ENCODE measurements at regions not wholly inside any gene's neighbourhood (a gene's known extent, or its start where the extent isn't known, plus 50 kb on each side); places are given as distances from the start of the nearest gene placed in this dataset.

DNA sequence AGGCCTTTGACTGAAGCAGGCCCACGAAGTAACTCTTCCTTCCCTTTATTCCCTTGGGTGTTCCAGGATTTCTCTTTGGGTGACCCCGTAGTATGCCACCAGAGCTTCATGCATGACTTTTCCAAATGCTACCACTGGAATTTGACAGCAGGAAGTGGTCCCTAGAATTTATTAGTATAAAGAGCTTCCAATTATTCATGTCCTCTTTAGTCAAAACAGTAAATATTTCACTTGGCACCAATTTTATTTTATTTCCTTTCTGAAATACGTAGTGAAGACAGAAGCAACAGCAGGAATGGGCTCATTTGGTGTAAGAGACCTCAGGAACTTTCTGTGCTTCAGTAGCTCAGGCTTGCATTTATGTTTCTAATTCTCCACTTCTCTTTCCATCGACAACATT, 151.3 kb downstream of the LCA5 start (continued):
- TF ChIP-seq, protein P1, sequence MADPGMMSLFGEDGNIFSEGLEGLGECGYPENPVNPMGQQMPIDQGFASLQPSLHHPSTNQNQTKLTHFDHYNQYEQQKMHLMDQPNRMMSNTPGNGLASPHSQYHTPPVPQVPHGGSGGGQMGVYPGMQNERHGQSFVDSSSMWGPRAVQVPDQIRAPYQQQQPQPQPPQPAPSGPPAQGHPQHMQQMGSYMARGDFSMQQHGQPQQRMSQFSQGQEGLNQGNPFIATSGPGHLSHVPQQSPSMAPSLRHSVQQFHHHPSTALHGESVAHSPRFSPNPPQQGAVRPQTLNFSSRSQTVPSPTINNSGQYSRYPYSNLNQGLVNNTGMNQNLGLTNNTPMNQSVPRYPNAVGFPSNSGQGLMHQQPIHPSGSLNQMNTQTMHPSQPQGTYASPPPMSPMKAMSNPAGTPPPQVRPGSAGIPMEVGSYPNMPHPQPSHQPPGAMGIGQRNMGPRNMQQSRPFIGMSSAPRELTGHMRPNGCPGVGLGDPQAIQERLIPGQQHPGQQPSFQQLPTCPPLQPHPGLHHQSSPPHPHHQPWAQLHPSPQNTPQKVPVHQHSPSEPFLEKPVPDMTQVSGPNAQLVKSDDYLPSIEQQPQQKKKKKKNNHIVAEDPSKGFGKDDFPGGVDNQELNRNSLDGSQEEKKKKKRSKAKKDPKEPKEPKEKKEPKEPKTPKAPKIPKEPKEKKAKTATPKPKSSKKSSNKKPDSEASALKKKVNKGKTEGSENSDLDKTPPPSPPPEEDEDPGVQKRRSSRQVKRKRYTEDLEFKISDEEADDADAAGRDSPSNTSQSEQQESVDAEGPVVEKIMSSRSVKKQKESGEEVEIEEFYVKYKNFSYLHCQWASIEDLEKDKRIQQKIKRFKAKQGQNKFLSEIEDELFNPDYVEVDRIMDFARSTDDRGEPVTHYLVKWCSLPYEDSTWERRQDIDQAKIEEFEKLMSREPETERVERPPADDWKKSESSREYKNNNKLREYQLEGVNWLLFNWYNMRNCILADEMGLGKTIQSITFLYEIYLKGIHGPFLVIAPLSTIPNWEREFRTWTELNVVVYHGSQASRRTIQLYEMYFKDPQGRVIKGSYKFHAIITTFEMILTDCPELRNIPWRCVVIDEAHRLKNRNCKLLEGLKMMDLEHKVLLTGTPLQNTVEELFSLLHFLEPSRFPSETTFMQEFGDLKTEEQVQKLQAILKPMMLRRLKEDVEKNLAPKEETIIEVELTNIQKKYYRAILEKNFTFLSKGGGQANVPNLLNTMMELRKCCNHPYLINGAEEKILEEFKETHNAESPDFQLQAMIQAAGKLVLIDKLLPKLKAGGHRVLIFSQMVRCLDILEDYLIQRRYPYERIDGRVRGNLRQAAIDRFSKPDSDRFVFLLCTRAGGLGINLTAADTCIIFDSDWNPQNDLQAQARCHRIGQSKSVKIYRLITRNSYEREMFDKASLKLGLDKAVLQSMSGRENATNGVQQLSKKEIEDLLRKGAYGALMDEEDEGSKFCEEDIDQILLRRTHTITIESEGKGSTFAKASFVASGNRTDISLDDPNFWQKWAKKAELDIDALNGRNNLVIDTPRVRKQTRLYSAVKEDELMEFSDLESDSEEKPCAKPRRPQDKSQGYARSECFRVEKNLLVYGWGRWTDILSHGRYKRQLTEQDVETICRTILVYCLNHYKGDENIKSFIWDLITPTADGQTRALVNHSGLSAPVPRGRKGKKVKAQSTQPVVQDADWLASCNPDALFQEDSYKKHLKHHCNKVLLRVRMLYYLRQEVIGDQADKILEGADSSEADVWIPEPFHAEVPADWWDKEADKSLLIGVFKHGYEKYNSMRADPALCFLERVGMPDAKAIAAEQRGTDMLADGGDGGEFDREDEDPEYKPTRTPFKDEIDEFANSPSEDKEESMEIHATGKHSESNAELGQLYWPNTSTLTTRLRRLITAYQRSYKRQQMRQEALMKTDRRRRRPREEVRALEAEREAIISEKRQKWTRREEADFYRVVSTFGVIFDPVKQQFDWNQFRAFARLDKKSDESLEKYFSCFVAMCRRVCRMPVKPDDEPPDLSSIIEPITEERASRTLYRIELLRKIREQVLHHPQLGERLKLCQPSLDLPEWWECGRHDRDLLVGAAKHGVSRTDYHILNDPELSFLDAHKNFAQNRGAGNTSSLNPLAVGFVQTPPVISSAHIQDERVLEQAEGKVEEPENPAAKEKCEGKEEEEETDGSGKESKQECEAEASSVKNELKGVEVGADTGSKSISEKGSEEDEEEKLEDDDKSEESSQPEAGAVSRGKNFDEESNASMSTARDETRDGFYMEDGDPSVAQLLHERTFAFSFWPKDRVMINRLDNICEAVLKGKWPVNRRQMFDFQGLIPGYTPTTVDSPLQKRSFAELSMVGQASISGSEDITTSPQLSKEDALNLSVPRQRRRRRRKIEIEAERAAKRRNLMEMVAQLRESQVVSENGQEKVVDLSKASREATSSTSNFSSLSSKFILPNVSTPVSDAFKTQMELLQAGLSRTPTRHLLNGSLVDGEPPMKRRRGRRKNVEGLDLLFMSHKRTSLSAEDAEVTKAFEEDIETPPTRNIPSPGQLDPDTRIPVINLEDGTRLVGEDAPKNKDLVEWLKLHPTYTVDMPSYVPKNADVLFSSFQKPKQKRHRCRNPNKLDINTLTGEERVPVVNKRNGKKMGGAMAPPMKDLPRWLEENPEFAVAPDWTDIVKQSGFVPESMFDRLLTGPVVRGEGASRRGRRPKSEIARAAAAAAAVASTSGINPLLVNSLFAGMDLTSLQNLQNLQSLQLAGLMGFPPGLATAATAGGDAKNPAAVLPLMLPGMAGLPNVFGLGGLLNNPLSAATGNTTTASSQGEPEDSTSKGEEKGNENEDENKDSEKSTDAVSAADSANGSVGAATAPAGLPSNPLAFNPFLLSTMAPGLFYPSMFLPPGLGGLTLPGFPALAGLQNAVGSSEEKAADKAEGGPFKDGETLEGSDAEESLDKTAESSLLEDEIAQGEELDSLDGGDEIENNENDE (IDR thresholded peaks at IDR 0.05; ENCODE audit: insufficient replicate concordance, low read length), result no peak
- TF ChIP-seq, protein P2, sequence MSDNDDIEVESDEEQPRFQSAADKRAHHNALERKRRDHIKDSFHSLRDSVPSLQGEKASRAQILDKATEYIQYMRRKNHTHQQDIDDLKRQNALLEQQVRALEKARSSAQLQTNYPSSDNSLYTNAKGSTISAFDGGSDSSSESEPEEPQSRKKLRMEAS (IDR thresholded peaks at IDR 0.05), result no peak
- no peak for TF ChIP-seq JUN (IDR thresholded peaks at IDR 0.05; ENCODE audit: low read depth, low read length)
- no peak for TF ChIP-seq SIX5 (IDR thresholded peaks at IDR 0.05; ENCODE audit: low read depth, low read length)
- TF ChIP-seq BCL11A (IDR thresholded peaks at IDR 0.05; ENCODE audit: low read depth in 2 of 2, low read length in 2 of 2), result no peak
- no peak for TF ChIP-seq ASH2L (IDR thresholded peaks at IDR 0.05; ENCODE audit: low read length)
- no peak for TF ChIP-seq JUND (IDR thresholded peaks at IDR 0.05; ENCODE audit: low read length)
- no peak for TF ChIP-seq CBX5 (IDR thresholded peaks at IDR 0.05; ENCODE audit: low read depth, low read length)
- no peak for TF ChIP-seq CEBPB (IDR thresholded peaks at IDR 0.05; ENCODE audit: low read depth, low read length)
- TF ChIP-seq SIRT6 (IDR thresholded peaks at IDR 0.05; ENCODE audit: low read length), result no peak
